ENCODE measurements at regions not wholly inside any gene's neighbourhood (a gene's known extent, or its start where the extent isn't known, plus 50 kb on each side); places are given as distances from the start of the nearest gene placed in this dataset.

GRCh38 chr2:180376066-180376465 lies 369.0 kb upstream of the CWC22 start:
- no peak overlapping the region for H3K4me3 ChIP-seq (ENCODE audit: low read length in 2 of 2)
- H3K9ac ChIP-seq (ENCODE audit: low read depth in 1 of 2, low read length in 2 of 2) = no peak overlapping the region
- no peak overlapping the region for H3K27ac ChIP-seq (ENCODE audit: low read depth in 2 of 2, low read length in 2 of 2)
- no peaks in the 10 kb centered on the region for H3K9me3 ChIP-seq (ENCODE audit: control insufficient read depth in 2 of 2, low read length in 2 of 2)
- H3K4me1 ChIP-seq (ENCODE audit: control insufficient read depth in 2 of 2, insufficient read depth in 2 of 2, low read length in 2 of 2) = no peaks in the 10 kb centered on the region
- H3K27me3 ChIP-seq (ENCODE audit: control insufficient read depth in 2 of 2, insufficient read depth in 2 of 2, low read length in 2 of 2) = no peaks in the 10 kb centered on the region
- no peaks in the 10 kb centered on the region for H3K36me3 ChIP-seq (ENCODE audit: control insufficient read depth in 2 of 2, insufficient read depth in 2 of 2, low read length in 2 of 2)

- no peak overlapping the region for H3K27ac ChIP-seq (ENCODE audit: low read depth in 2 of 2, low read length in 2 of 2)
- no peaks in the 10 kb centered on the region for H3K36me3 ChIP-seq (ENCODE audit: control insufficient read depth in 2 of 2, insufficient read depth in 2 of 2, low read length in 2 of 2)
- H3K9me3 ChIP-seq (ENCODE audit: control insufficient read depth in 2 of 2, low read length in 2 of 2) = no peaks in the 10 kb centered on the region
- H3K4me1 ChIP-seq (ENCODE audit: control insufficient read depth in 2 of 2, insufficient read depth in 2 of 2, low read length in 2 of 2) = no peaks in the 10 kb centered on the region
- no peak overlapping the region for H3K9ac ChIP-seq (ENCODE audit: low read depth in 1 of 2, low read length in 2 of 2)
- no peaks in the 10 kb centered on the region for H3K27me3 ChIP-seq (ENCODE audit: control insufficient read depth in 2 of 2, insufficient read depth in 2 of 2, low read length in 2 of 2)
- no peak overlapping the region for H3K4me3 ChIP-seq (ENCODE audit: low read length in 2 of 2)
Observed at GRCh38 chr2:180374502-180375281, 367.6 kb upstream of the CWC22 start.

- Histone ChIP-seq H3K27me3 (ENCODE audit: control insufficient read depth in 2 of 2, insufficient read depth in 2 of 2, low read length in 2 of 2) (no peaks in the 10 kb centered on the region), H3K27ac (ENCODE audit: low read depth in 2 of 2, low read length in 2 of 2) (no peak overlapping the region), H3K36me3 (ENCODE audit: control insufficient read depth in 2 of 2, insufficient read depth in 2 of 2, low read length in 2 of 2) (no peaks in the 10 kb centered on the region), H3K4me1 (ENCODE audit: control insufficient read depth in 2 of 2, insufficient read depth in 2 of 2, low read length in 2 of 2) (peaks cover 0 to 7% of the 10 kb centered on the region in 2 donors), H3K4me3 (ENCODE audit: low read length in 2 of 2) (no peak overlapping the region), H3K9ac (ENCODE audit: low read depth in 1 of 2, low read length in 2 of 2) (no peak overlapping the region), H3K9me3 (ENCODE audit: control insufficient read depth in 2 of 2, low read length in 2 of 2) (no peaks in the 10 kb centered on the region)
Observed at GRCh38 chr2:180370511-180371205, 363.6 kb upstream of the CWC22 start.

- no peaks in the 10 kb centered on the region for H3K9me3 ChIP-seq (ENCODE audit: control insufficient read depth in 2 of 2, low read length in 2 of 2)
- H3K27ac ChIP-seq (ENCODE audit: low read depth in 2 of 2, low read length in 2 of 2) = no peak overlapping the region
- no peak overlapping the region for H3K9ac ChIP-seq (ENCODE audit: low read depth in 1 of 2, low read length in 2 of 2)
- H3K4me3 ChIP-seq (ENCODE audit: low read length in 2 of 2) = no peak overlapping the region
- H3K27me3 ChIP-seq (ENCODE audit: control insufficient read depth in 2 of 2, insufficient read depth in 2 of 2, low read length in 2 of 2) = no peaks in the 10 kb centered on the region
- no peaks in the 10 kb centered on the region for H3K36me3 ChIP-seq (ENCODE audit: control insufficient read depth in 2 of 2, insufficient read depth in 2 of 2, low read length in 2 of 2)
- peaks cover 0 to 7% of the 10 kb centered on the region in 2 donors for H3K4me1 ChIP-seq (ENCODE audit: control insufficient read depth in 2 of 2, insufficient read depth in 2 of 2, low read length in 2 of 2)
Observed at GRCh38 chr2:180368881-180369280, 361.8 kb upstream of the CWC22 start.

- H3K36me3 ChIP-seq (ENCODE audit: control insufficient read depth in 2 of 2, insufficient read depth in 2 of 2, low read length in 2 of 2) = no peaks in the 10 kb centered on the region
- H3K27me3 ChIP-seq (ENCODE audit: control insufficient read depth in 2 of 2, insufficient read depth in 2 of 2, low read length in 2 of 2) = no peaks in the 10 kb centered on the region
- no peak overlapping the region for H3K4me3 ChIP-seq (ENCODE audit: low read length in 2 of 2)
- H3K4me1 ChIP-seq (ENCODE audit: control insufficient read depth in 2 of 2, insufficient read depth in 2 of 2, low read length in 2 of 2) = peaks cover 0 to 7% of the 10 kb centered on the region in 2 donors
- H3K9ac ChIP-seq (ENCODE audit: low read depth in 1 of 2, low read length in 2 of 2) = no peak overlapping the region
- H3K9me3 ChIP-seq (ENCODE audit: control insufficient read depth in 2 of 2, low read length in 2 of 2) = no peaks in the 10 kb centered on the region
- no peak overlapping the region for H3K27ac ChIP-seq (ENCODE audit: low read depth in 2 of 2, low read length in 2 of 2)
Observed at GRCh38 chr2:180367815-180368214, 360.7 kb upstream of the CWC22 start.

- H3K36me3 ChIP-seq (ENCODE audit: control insufficient read depth in 2 of 2, insufficient read depth in 2 of 2, low read length in 2 of 2) = no peaks in the 10 kb centered on the region
- peaks cover 0 to 7% of the 10 kb centered on the region in 2 donors for H3K4me1 ChIP-seq (ENCODE audit: control insufficient read depth in 2 of 2, insufficient read depth in 2 of 2, low read length in 2 of 2)
- H3K9ac ChIP-seq (ENCODE audit: low read depth in 1 of 2, low read length in 2 of 2) = no peak overlapping the region
- H3K9me3 ChIP-seq (ENCODE audit: control insufficient read depth in 2 of 2, low read length in 2 of 2) = no peaks in the 10 kb centered on the region
- H3K27me3 ChIP-seq (ENCODE audit: control insufficient read depth in 2 of 2, insufficient read depth in 2 of 2, low read length in 2 of 2) = no peaks in the 10 kb centered on the region
- no peak overlapping the region for H3K27ac ChIP-seq (ENCODE audit: low read depth in 2 of 2, low read length in 2 of 2)
- no peak overlapping the region for H3K4me3 ChIP-seq (ENCODE audit: low read length in 2 of 2)
Observed at GRCh38 chr2:180366481-180366880, 359.4 kb upstream of the CWC22 start.

GRCh38 chr2:180364719-180365118 lies 357.6 kb upstream of the CWC22 start:
- Histone ChIP-seq H3K4me3 (ENCODE audit: low read length in 2 of 2) (no peak overlapping the region), H3K27me3 (ENCODE audit: control insufficient read depth in 2 of 2, insufficient read depth in 2 of 2, low read length in 2 of 2) (no peaks in the 10 kb centered on the region), H3K4me1 (ENCODE audit: control insufficient read depth in 2 of 2, insufficient read depth in 2 of 2, low read length in 2 of 2) (peaks cover 1 to 7% of the 10 kb centered on the region in 2 donors), H3K9ac (ENCODE audit: low read depth in 1 of 2, low read length in 2 of 2) (no peak overlapping the region), H3K36me3 (ENCODE audit: control insufficient read depth in 2 of 2, insufficient read depth in 2 of 2, low read length in 2 of 2) (no peaks in the 10 kb centered on the region), H3K27ac (ENCODE audit: low read depth in 2 of 2, low read length in 2 of 2) (no peak overlapping the region), H3K9me3 (ENCODE audit: control insufficient read depth in 2 of 2, low read length in 2 of 2) (no peaks in the 10 kb centered on the region)

- H3K27ac ChIP-seq (ENCODE audit: low read depth in 2 of 2, low read length in 2 of 2) = no peak overlapping the region
- H3K4me3 ChIP-seq (ENCODE audit: low read length in 2 of 2) = no peak overlapping the region
- no peaks in the 10 kb centered on the region for H3K36me3 ChIP-seq (ENCODE audit: control insufficient read depth in 2 of 2, insufficient read depth in 2 of 2, low read length in 2 of 2)
- H3K9ac ChIP-seq (ENCODE audit: low read depth in 1 of 2, low read length in 2 of 2) = no peak overlapping the region
- H3K9me3 ChIP-seq (ENCODE audit: control insufficient read depth in 2 of 2, low read length in 2 of 2) = no peaks in the 10 kb centered on the region
- no peaks in the 10 kb centered on the region for H3K27me3 ChIP-seq (ENCODE audit: control insufficient read depth in 2 of 2, insufficient read depth in 2 of 2, low read length in 2 of 2)
- peaks cover 0 to 3% of the 10 kb centered on the region in 2 donors for H3K4me1 ChIP-seq (ENCODE audit: control insufficient read depth in 2 of 2, insufficient read depth in 2 of 2, low read length in 2 of 2)
Observed at GRCh38 chr2:180360283-180360618, 353.2 kb upstream of the CWC22 start.

GRCh38 chr2:180359522-180360282 lies 352.6 kb upstream of the CWC22 start:
- Histone ChIP-seq H3K9me3 (ENCODE audit: control insufficient read depth in 2 of 2, low read length in 2 of 2) (no peaks in the 10 kb centered on the region), H3K9ac (ENCODE audit: low read depth in 1 of 2, low read length in 2 of 2) (no peak overlapping the region), H3K27me3 (ENCODE audit: control insufficient read depth in 2 of 2, insufficient read depth in 2 of 2, low read length in 2 of 2) (no peaks in the 10 kb centered on the region), H3K4me3 (ENCODE audit: low read length in 2 of 2) (no peak overlapping the region), H3K4me1 (ENCODE audit: control insufficient read depth in 2 of 2, insufficient read depth in 2 of 2, low read length in 2 of 2) (peaks cover 0 to 3% of the 10 kb centered on the region in 2 donors), H3K36me3 (ENCODE audit: control insufficient read depth in 2 of 2, insufficient read depth in 2 of 2, low read length in 2 of 2) (no peaks in the 10 kb centered on the region), H3K27ac (ENCODE audit: low read depth in 2 of 2, low read length in 2 of 2) (no peak overlapping the region)

GRCh38 chr2:180358458-180358857 lies 351.4 kb upstream of the CWC22 start:
- H3K4me1 ChIP-seq (ENCODE audit: control insufficient read depth in 2 of 2, insufficient read depth in 2 of 2, low read length in 2 of 2) = peaks cover 0 to 3% of the 10 kb centered on the region in 2 donors
- H3K9ac ChIP-seq (ENCODE audit: low read depth in 1 of 2, low read length in 2 of 2) = no peak overlapping the region
- no peaks in the 10 kb centered on the region for H3K27me3 ChIP-seq (ENCODE audit: control insufficient read depth in 2 of 2, insufficient read depth in 2 of 2, low read length in 2 of 2)
- no peak overlapping the region for H3K4me3 ChIP-seq (ENCODE audit: low read length in 2 of 2)
- no peaks in the 10 kb centered on the region for H3K9me3 ChIP-seq (ENCODE audit: control insufficient read depth in 2 of 2, low read length in 2 of 2)
- H3K27ac ChIP-seq (ENCODE audit: low read depth in 2 of 2, low read length in 2 of 2) = no peak overlapping the region
- no peaks in the 10 kb centered on the region for H3K36me3 ChIP-seq (ENCODE audit: control insufficient read depth in 2 of 2, insufficient read depth in 2 of 2, low read length in 2 of 2)

Data from mucosa of rectum (tissue), 2 donors.